Keratinocyte (primary cell): ENCODE measurements at regions not wholly inside any gene's neighbourhood (a gene's known extent, or its start where the extent isn't known, plus 50 kb on each side); places are given as distances from the start of the nearest gene placed in this dataset.

Experiments used
- DNase-seq: peaks from one replicate; pipeline ENCODE4 v3.0.0-alpha.2; 2011; ENCODE audit warnings: low read depth, missing footprints, low spot score
- FAIRE-seq: peaks from 2 replicates; lab custom pipeline; 2011; peaks lifted over from hg19 to GRCh38; lab: Jason Lieb, UNC
- H2AFZ ChIP-seq: 2 replicates; pipeline ENCODE4 v1.6.0; 2012; ENCODE audit warnings: low read length, control low read depth, inconsistent platforms; ENCODE audit not compliant: control insufficient read depth
- H3K27ac ChIP-seq: 2 replicates; pipeline ENCODE4 v1.5.1; 2011; ENCODE audit warnings: low read length; ENCODE audit not compliant: control insufficient read depth, insufficient read depth
- H3K27me3 ChIP-seq: 3 replicates; pipeline ENCODE4 v1.6.0; 2011; ENCODE audit warnings: low read length; ENCODE audit not compliant: control insufficient read depth, insufficient read depth; ENCODE audit errors: extremely low read depth
- H3K36me3 ChIP-seq, 2 experiments: 2 replicates in 1 of 2; 3 replicates in 1 of 2; pipeline ENCODE4 v1.5.1; 2011; ENCODE audit warnings: low read length in 2 of 2, mild to moderate bottlenecking in 1 of 2; ENCODE audit not compliant: control insufficient read depth in 2 of 2, insufficient read depth in 2 of 2; ENCODE audit errors: extremely low read depth in 1 of 2
- H3K4me1 ChIP-seq: 3 replicates; pipeline ENCODE4 v1.5.1; 2011; ENCODE audit warnings: low read length; ENCODE audit not compliant: control insufficient read depth, insufficient read depth; ENCODE audit errors: extremely low read depth
- H3K4me2 ChIP-seq: 3 replicates; pipeline ENCODE4 v1.6.0; 2011; ENCODE audit warnings: low read depth, low read length; ENCODE audit not compliant: control insufficient read depth, insufficient read depth; ENCODE audit errors: extremely low read depth
- H3K4me3 ChIP-seq, 3 experiments: fragments of 200-600 bp in 1 of 3; sonication (generic) in 1 of 3; 2 replicates in 2 of 3; 3 replicates in 1 of 3; pipeline ENCODE4 v1.5.1; 2011 to 2016; ENCODE audit warnings: low read length in 3 of 3, mild to moderate bottlenecking in 3 of 3, control low read depth in 2 of 3, inconsistent platforms in 1 of 3, low read depth in 1 of 3, mixed read lengths in 1 of 3, mixed run types in 1 of 3, moderate library complexity in 1 of 3; ENCODE audit not compliant: control insufficient read depth in 2 of 3, insufficient read depth in 2 of 3; ENCODE audit errors: extremely low read depth in 1 of 3
- H3K79me2 ChIP-seq: 2 replicates; pipeline ENCODE4 v1.6.0; 2012; ENCODE audit warnings: low read length; ENCODE audit not compliant: control insufficient read depth, insufficient read depth
- H3K9ac ChIP-seq: 3 replicates; pipeline ENCODE4 v1.6.0; 2011; ENCODE audit warnings: low read length; ENCODE audit not compliant: control insufficient read depth, insufficient read depth; ENCODE audit errors: extremely low read depth
- H3K9me1 ChIP-seq: 3 replicates; pipeline ENCODE4 v1.6.0; 2011; ENCODE audit warnings: low read length; ENCODE audit not compliant: control insufficient read depth, insufficient read depth; ENCODE audit errors: extremely low read depth
- H3K9me3 ChIP-seq: 2 replicates; pipeline ENCODE4 v1.5.1; 2012; ENCODE audit warnings: low read depth, low read length; ENCODE audit not compliant: control insufficient read depth
- H4K20me1 ChIP-seq: 3 replicates; pipeline ENCODE4 v1.6.0; 2011; ENCODE audit warnings: low read length; ENCODE audit not compliant: control insufficient read depth, insufficient read depth; ENCODE audit errors: extremely low read depth
- EZH2 ChIP-seq: IDR thresholded peaks from one replicate; pipeline ENCODE4 v1.6.1; 2012; ENCODE audit warnings: inconsistent platforms, mild to moderate bottlenecking, low read length, moderate library complexity
- dilution Hi-C: fragments of 300-500 bp; cut with MboI; formaldehyde crosslinking; loops from one replicate; pipeline ENCODE4 v1.7.0; 2020; ENCODE audit warnings: low sequenced_read_pairs; ENCODE audit not compliant: extremely low pct_ligation_motif_present
- TF ChIP-seq, protein P1 (sequence below), 3 experiments: IDR thresholded peaks in 1 of 3; conservative IDR thresholded peaks in 1 of 3; optimal IDR thresholded peaks in 1 of 3; 2 replicates in 2 of 3; 3 replicates in 1 of 3; pipeline versions ENCODE3 to v1.5.1; 2011; ENCODE audit warnings: low read length in 3 of 3, mild to moderate bottlenecking in 3 of 3, moderate library complexity in 2 of 3, control low read depth in 1 of 3, inconsistent platforms in 1 of 3; ENCODE audit not compliant: insufficient read depth in 2 of 3; ENCODE audit errors: extremely low read depth in 1 of 3

DNA sequence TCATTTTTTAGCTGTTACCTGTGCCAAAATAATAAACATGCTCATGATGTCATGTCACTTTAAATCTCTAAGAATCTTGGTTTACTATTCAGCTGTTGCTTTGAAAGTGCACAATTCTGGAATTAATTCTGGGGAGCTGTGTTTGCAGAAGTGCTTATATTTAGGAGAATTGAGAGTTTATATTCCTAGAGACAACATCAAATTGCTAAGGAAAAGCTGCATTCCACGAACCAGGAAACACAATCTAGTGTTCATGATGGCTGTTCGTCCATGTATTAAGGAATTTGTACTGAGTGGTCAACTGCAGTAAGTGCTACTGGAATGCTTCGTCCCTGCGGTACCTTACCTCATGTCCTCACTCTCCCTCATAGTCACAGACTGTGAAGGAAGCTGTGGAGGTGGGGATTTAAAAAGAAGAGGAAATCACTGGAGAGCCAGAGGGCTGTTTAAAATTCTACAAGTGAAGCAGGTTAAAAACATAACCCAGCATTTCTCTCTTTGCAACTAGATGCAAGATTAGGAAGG lies 161.0 kb downstream of the TRMT11 start:
- no peaks in the 10 kb centered on the region for H3K9me1 ChIP-seq
- H2AFZ ChIP-seq, result no peak overlapping the region
- H4K20me1 ChIP-seq, result no peaks in the 10 kb centered on the region
- no peak for TF ChIP-seq EZH2
- TF ChIP-seq, protein P1, sequence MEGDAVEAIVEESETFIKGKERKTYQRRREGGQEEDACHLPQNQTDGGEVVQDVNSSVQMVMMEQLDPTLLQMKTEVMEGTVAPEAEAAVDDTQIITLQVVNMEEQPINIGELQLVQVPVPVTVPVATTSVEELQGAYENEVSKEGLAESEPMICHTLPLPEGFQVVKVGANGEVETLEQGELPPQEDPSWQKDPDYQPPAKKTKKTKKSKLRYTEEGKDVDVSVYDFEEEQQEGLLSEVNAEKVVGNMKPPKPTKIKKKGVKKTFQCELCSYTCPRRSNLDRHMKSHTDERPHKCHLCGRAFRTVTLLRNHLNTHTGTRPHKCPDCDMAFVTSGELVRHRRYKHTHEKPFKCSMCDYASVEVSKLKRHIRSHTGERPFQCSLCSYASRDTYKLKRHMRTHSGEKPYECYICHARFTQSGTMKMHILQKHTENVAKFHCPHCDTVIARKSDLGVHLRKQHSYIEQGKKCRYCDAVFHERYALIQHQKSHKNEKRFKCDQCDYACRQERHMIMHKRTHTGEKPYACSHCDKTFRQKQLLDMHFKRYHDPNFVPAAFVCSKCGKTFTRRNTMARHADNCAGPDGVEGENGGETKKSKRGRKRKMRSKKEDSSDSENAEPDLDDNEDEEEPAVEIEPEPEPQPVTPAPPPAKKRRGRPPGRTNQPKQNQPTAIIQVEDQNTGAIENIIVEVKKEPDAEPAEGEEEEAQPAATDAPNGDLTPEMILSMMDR (optimal IDR thresholded peaks at IDR 0.05 in 1 of 3, IDR thresholded peaks at IDR 0.05 in 1 of 3, conservative IDR thresholded peaks at IDR 0.05 in 1 of 3; ENCODE audit: extremely low read depth in 1 of 3, insufficient read depth in 2 of 3, low read length in 3 of 3), result no peak
- dilution Hi-C loops, result no loop called here
- H3K4me3 ChIP-seq, result no peak overlapping the region
- no peak overlapping the region for H3K4me2 ChIP-seq
- DNase-seq, result no peak
- no peaks in the 10 kb centered on the region for H3K9me3 ChIP-seq
- no peak overlapping the region for H3K27ac ChIP-seq
- H3K4me1 ChIP-seq, result no peaks in the 10 kb centered on the region
- FAIRE-seq, result no peak
- H3K9ac ChIP-seq, result no peak overlapping the region
- H3K36me3 ChIP-seq, result no peaks in the 10 kb centered on the region
- H3K27me3 ChIP-seq, result no peaks in the 10 kb centered on the region
- H3K79me2 ChIP-seq, result no peaks in the 10 kb centered on the region

DNA sequence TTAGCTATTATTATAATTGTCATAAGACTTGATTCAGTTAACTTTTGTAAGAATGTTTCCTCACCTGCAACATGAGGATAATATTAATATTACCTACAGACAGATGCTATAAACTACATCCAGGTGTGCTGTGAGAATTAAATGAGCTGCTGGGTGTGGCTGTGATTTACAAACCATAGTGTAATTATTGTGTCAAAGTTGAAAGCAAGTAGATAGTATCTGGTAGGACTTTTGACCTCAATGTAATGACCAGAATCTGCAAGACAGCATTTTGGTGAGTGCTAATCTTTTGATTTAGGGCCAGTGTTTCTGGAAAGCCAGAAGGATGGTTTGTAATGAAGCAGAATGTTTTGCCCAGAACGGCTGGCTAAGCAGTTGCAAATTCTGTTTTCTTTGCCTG lies 162.5 kb downstream of the TRMT11 start:
- H2AFZ ChIP-seq, result no peak overlapping the region
- no peaks in the 10 kb centered on the region for H4K20me1 ChIP-seq
- H3K36me3 ChIP-seq, result no peaks in the 10 kb centered on the region
- no peak overlapping the region for H3K9ac ChIP-seq
- H3K4me3 ChIP-seq, result no peak overlapping the region
- H3K9me1 ChIP-seq, result no peaks in the 10 kb centered on the region
- TF ChIP-seq EZH2, result no peak
- TF ChIP-seq, protein P1 (optimal IDR thresholded peaks at IDR 0.05 in 1 of 3, IDR thresholded peaks at IDR 0.05 in 1 of 3, conservative IDR thresholded peaks at IDR 0.05 in 1 of 3; ENCODE audit: extremely low read depth in 1 of 3, insufficient read depth in 2 of 3, low read length in 3 of 3), result no peak
- H3K79me2 ChIP-seq, result no peaks in the 10 kb centered on the region
- no peak overlapping the region for H3K27ac ChIP-seq
- dilution Hi-C loops, result no loop called here
- no peak for FAIRE-seq
- no peak overlapping the region for H3K4me2 ChIP-seq
- DNase-seq, result no peak
- no peaks in the 10 kb centered on the region for H3K4me1 ChIP-seq
- no peaks in the 10 kb centered on the region for H3K9me3 ChIP-seq
- H3K27me3 ChIP-seq, result no peaks in the 10 kb centered on the region
